Neutrophil (primary cell): ENCODE measurements at regions not wholly inside any gene's neighbourhood (a gene's known extent, or its start where the extent isn't known, plus 50 kb on each side); places are given as distances from the start of the nearest gene placed in this dataset.
A peak's percentile ranks its signal among the peaks of the same experiment; 100 is the strongest.

ENCODE experiments used
- H3K27ac ChIP-seq: fragments of 200-600 bp; sonication (generic); 2 replicates; pipeline ENCODE4 v1.5.1; 2016; ENCODE audit warnings: mild to moderate bottlenecking, moderate library complexity
- H3K27me3 ChIP-seq: fragments of 200-600 bp; sonication (generic); 2 replicates; pipeline ENCODE4 v1.6.0; 2016; ENCODE audit warnings: mild to moderate bottlenecking
- H3K36me3 ChIP-seq: fragments of 200-600 bp; sonication (generic); 2 replicates; pipeline ENCODE4 v1.5.1; 2017
- H3K4me1 ChIP-seq, 2 experiments: fragments of 200-600 bp in 1 of 2; sonication (generic) in 1 of 2; 1 replicate in 1 of 2; 2 replicates in 1 of 2; pipeline versions ENCODE4 v1.5.1 to v1.6.1; 2013 to 2016; ENCODE audit warnings: low read depth in 1 of 2, low read length in 1 of 2, mild to moderate bottlenecking in 1 of 2, moderate library complexity in 1 of 2; ENCODE audit not compliant: control insufficient read depth in 1 of 2, insufficient read depth in 1 of 2
- H3K4me3 ChIP-seq, 2 experiments: fragments of 200-600 bp in 1 of 2; sonication (generic) in 1 of 2; 1 replicate in 1 of 2; 2 replicates in 1 of 2; pipeline ENCODE4 v1.5.1; 2013 to 2016; ENCODE audit warnings: low read depth in 1 of 2, low read length in 1 of 2, mild to moderate bottlenecking in 1 of 2, moderate library complexity in 1 of 2
- H3K9me3 ChIP-seq: fragments of 200-600 bp; sonication (generic); 2 replicates; pipeline ENCODE4 v1.5.1; 2016
- TF ChIP-seq, protein P1 (sequence below): fragments of 200-600 bp; sonication (generic); IDR thresholded peaks from 2 replicates; pipeline ENCODE4 v1.5.1; 2016; ENCODE audit warnings: antibody characterized with exemption

DNA sequence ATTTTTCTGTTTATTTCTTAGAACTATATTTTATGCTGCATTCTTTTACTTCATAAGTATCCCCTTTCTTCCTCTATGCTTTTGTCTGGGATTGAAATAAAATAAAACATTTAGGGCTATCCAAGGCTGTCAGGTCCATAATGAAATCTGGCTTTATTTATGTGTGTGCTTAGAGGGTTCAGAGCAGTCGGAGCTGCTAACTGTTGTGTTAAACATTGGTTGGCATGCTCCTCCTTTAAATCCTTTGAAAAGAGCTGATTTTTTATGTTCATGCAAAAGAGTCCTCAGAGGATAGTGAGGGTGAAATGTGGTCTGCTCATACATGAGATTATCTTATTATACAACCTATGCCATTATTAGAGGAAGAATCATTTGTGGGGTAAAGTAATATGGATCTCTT is 322.3 kb upstream of the E2F7 start:
- Histone ChIP-seq H3K4me3 (no peak overlapping the region), H3K27me3 (no peaks in the 10 kb centered on the region), H3K36me3 (no peaks in the 10 kb centered on the region), H3K27ac (no peak overlapping the region), H3K9me3 (no peaks in the 10 kb centered on the region), H3K4me1 (peaks cover 0 to 22% of the 10 kb centered on the region in 2 experiments)
- TF ChIP-seq, protein P1, sequence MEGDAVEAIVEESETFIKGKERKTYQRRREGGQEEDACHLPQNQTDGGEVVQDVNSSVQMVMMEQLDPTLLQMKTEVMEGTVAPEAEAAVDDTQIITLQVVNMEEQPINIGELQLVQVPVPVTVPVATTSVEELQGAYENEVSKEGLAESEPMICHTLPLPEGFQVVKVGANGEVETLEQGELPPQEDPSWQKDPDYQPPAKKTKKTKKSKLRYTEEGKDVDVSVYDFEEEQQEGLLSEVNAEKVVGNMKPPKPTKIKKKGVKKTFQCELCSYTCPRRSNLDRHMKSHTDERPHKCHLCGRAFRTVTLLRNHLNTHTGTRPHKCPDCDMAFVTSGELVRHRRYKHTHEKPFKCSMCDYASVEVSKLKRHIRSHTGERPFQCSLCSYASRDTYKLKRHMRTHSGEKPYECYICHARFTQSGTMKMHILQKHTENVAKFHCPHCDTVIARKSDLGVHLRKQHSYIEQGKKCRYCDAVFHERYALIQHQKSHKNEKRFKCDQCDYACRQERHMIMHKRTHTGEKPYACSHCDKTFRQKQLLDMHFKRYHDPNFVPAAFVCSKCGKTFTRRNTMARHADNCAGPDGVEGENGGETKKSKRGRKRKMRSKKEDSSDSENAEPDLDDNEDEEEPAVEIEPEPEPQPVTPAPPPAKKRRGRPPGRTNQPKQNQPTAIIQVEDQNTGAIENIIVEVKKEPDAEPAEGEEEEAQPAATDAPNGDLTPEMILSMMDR: no peak

DNA sequence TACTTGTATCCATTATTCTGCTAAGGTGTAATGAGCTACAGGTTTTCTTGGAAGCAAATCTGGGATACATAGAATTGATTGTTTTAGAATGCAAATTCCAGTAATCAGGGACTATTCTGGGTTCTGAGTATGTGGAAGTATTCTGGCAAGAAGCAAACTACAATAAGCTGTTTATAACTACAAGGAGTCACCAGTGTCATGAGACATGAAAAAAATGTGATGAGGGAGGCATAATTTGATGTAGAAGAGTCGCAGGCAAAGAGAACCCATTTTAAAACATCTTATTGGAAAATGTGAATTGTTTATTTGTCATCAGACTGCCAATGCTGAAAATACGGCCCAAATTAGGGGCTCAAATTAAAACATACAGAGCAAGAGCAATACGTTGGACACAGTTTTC is 321.8 kb upstream of the E2F7 start:
- Histone ChIP-seq H3K9me3 (no peaks in the 10 kb centered on the region), H3K27me3 (no peaks in the 10 kb centered on the region), H3K36me3 (no peaks in the 10 kb centered on the region), H3K4me1 (peaks cover 0 to 26% of the 10 kb centered on the region in 2 experiments), H3K4me3 (no peak overlapping the region), H3K27ac (no peak overlapping the region)
- TF ChIP-seq, protein P1: no peak

DNA sequence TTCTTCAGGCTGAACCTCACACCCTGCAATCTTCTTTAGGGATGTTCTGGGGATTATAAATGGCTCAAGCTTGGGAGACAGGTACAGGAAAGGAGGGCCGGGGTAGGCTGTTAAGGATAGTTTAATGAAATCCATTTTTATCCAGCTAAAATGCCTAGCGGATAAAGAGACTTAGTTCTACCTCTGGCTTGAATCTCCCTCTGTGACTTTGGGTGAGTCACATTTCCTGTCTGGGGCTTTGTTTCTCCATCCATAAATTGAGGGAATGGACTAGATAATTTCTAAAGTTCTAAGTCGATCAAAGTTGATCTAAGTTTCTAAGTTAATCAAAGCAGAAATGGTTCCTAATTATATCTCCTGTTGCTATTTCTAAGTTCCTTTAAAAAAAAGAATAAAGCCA is 319.6 kb upstream of the E2F7 start:
- Histone ChIP-seq H3K36me3 (no peaks in the 10 kb centered on the region), H3K27me3 (no peaks in the 10 kb centered on the region), H3K9me3 (no peaks in the 10 kb centered on the region), H3K27ac (peak overlapping the region; percentile 58), H3K4me1 (peaks cover 0 to 35% of the 10 kb centered on the region in 2 experiments), H3K4me3 (no peak overlapping the region)
- TF ChIP-seq, protein P1: no peak

DNA sequence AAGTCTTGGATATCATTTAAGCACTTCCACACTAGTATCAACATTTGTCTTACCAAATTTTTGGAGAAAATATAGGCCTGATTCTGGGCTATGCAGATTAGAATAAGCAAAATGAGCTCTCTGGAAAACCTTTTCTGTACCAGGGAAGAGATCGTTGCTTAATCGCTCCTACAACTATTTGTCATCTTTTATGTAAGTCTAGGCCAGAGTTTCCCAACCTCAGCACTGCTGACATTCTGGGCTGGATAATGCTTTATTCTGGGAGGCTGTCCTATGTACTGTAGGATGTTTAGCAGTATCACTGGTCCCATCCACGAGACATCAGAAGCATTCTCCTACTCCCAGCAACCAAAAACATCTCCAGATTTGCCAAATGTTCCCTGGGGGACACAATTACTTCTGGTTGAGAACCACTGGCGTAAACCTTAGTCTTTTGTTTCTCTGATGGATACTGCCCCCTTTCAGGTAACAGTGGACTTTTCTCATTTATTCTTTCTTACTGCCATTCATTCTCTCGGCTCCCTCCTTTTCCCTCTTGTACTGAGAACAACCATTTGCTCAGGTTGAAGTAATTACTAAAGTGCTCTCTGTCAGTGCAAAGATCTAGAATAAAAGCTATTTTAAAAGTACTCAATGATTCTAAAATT is 316.9 kb upstream of the E2F7 start:
- peak overlapping the region; percentile 58 for H3K27ac ChIP-seq
- TF ChIP-seq, protein P1: no peak

DNA sequence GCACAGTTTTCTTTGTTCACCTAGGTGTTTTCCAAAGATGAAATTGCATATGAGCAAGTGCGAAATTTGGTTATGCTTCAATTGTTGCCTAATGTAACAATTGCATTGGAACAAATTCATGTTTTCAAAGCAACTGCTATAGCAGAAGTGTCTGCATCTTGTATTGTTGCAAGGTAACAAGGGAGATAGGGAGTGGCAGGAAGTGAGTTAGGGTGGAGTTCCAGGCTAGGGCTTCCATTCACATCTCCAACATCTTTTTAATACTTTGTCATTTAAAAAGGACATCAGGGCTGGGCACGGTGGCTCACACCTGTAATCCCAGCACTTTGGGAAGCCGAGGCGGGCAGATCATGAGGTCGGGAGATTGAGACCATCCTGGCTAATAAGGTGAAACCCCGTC is 312.3 kb upstream of the E2F7 start:
- Histone ChIP-seq H3K27ac (peak overlapping the region; percentile 37), H3K4me1 (peaks cover 0 to 51% of the 10 kb centered on the region in 2 experiments), H3K27me3 (no peaks in the 10 kb centered on the region), H3K9me3 (no peaks in the 10 kb centered on the region), H3K36me3 (no peaks in the 10 kb centered on the region), H3K4me3 (no peak overlapping the region)
- TF ChIP-seq, protein P1: no peak

More for the DNA sequence above, 316.9 kb upstream of the E2F7 start:
- Histone ChIP-seq H3K4me3 (no peak overlapping the region), H3K36me3 (no peaks in the 10 kb centered on the region), H3K9me3 (no peaks in the 10 kb centered on the region), H3K4me1 (peaks cover 0 to 52% of the 10 kb centered on the region in 2 experiments), H3K27me3 (no peaks in the 10 kb centered on the region)
